ENCODE measurements at regions not wholly inside any gene's neighbourhood (a gene's known extent, or its start where the extent isn't known, plus 50 kb on each side); places are given as distances from the start of the nearest gene placed in this dataset.

GRCh38 chr14:60355768-60356167 is 106.7 kb downstream of the PPM1A start:
- POLR2A ChIA-PET: no interaction called here
- no TSS peak for BruUV-seq (replicated peaks)

GRCh38 chr14:60356386-60356785 is 107.4 kb downstream of the PPM1A start:
- no peaks in the 10 kb centered on the region for H4K20me1 ChIP-seq (replicated peaks; ENCODE audit: control insufficient read depth, extremely low read depth, insufficient read depth, low read length)
- H3K4me1 ChIP-seq (ENCODE audit: control insufficient read depth, extremely low read depth, insufficient read depth, low read length): no peaks in the 10 kb centered on the region
- H3K4me3 ChIP-seq (replicated peaks in 1 of 3; ENCODE audit: insufficient read depth in 1 of 3, low read depth in 1 of 3, low read length in 3 of 3): no peak overlapping the region
- intact Hi-C loops (cut with micrococcal nuclease) (no loop called here), dilution Hi-C loops (cut with MboI; ENCODE audit: extremely low pct_ligation_motif_present, low sequenced_read_pairs) (no loop called here)
- H2AFZ ChIP-seq (ENCODE audit: low read depth, low read length): no peak overlapping the region
- no peak overlapping the region for H3K9ac ChIP-seq (replicated peaks; ENCODE audit: extremely low read depth, insufficient read depth, low read length)
- H3K9me3 ChIP-seq (replicated peaks; ENCODE audit: control insufficient read depth, insufficient read depth, low read length): no peaks in the 10 kb centered on the region
- H3K79me2 ChIP-seq (ENCODE audit: control insufficient read depth, insufficient read depth, low read length): no peaks in the 10 kb centered on the region
- no peak overlapping the region for H3K4me2 ChIP-seq (ENCODE audit: insufficient read depth, low read length)
- POLR2A ChIA-PET: no interaction called here
- H3K36me3 ChIP-seq (ENCODE audit: control insufficient read depth in 2 of 2, extremely low read depth in 1 of 2, insufficient read depth in 2 of 2, low read length in 2 of 2): no peaks in the 10 kb centered on the region
- TF ChIP-seq EZH2 (IDR thresholded peaks at IDR 0.05; ENCODE audit: borderline replicate concordance, low read depth, low read length, severe bottlenecking) (no peak), POLR2AphosphoS5 (IDR thresholded peaks at IDR 0.05; ENCODE audit: insufficient read depth, low read depth, low read length) (no peak)
- peaks cover 11 to 24% of the 10 kb centered on the region in 2 experiments for H3K27me3 ChIP-seq (ENCODE audit: control insufficient read depth in 2 of 2, insufficient read depth in 2 of 2, low read length in 2 of 2)
- no peak for FAIRE-seq
- BruUV-seq (replicated peaks): no TSS peak
- no peak overlapping the region for H3K27ac ChIP-seq (ENCODE audit: insufficient read depth, low read depth, low read length)
- H3K9me1 ChIP-seq (replicated peaks; ENCODE audit: control insufficient read depth, extremely low read depth, insufficient read depth, low read length): no peaks in the 10 kb centered on the region
- CTCF ChIA-PET: no interaction called here
- DNase-seq (ENCODE audit: low read depth, low spot score): no peak

More at GRCh38 chr14:60355768-60356167, 106.7 kb downstream of the PPM1A start:
- peaks cover 12 to 30% of the 10 kb centered on the region in 2 experiments for H3K27me3 ChIP-seq (ENCODE audit: control insufficient read depth in 2 of 2, insufficient read depth in 2 of 2, low read length in 2 of 2)
- CTCF ChIA-PET: no interaction called here
- dilution Hi-C loops (cut with MboI; ENCODE audit: extremely low pct_ligation_motif_present, low sequenced_read_pairs): no loop called here
- H3K9ac ChIP-seq (replicated peaks; ENCODE audit: extremely low read depth, insufficient read depth, low read length): no peak overlapping the region
- no peaks in the 10 kb centered on the region for H3K9me3 ChIP-seq (replicated peaks; ENCODE audit: control insufficient read depth, insufficient read depth, low read length)
- H3K4me3 ChIP-seq (replicated peaks in 1 of 3; ENCODE audit: insufficient read depth in 1 of 3, low read depth in 1 of 3, low read length in 3 of 3): no peak overlapping the region
- FAIRE-seq (no peak), DNase-seq (ENCODE audit: low read depth, low spot score) (no peak)
- intact Hi-C loops (cut with micrococcal nuclease): no loop called here
- H3K79me2 ChIP-seq (ENCODE audit: control insufficient read depth, insufficient read depth, low read length): no peaks in the 10 kb centered on the region
- no peaks in the 10 kb centered on the region for H3K36me3 ChIP-seq (ENCODE audit: control insufficient read depth in 2 of 2, extremely low read depth in 1 of 2, insufficient read depth in 2 of 2, low read length in 2 of 2)
- no peak overlapping the region for H2AFZ ChIP-seq (ENCODE audit: low read depth, low read length)
- no peaks in the 10 kb centered on the region for H3K9me1 ChIP-seq (replicated peaks; ENCODE audit: control insufficient read depth, extremely low read depth, insufficient read depth, low read length)
- TF ChIP-seq GATA2 (IDR thresholded peaks at IDR 0.05; ENCODE audit: insufficient read depth, insufficient read length, low read depth, low read length) (no peak), POLR2A (IDR thresholded peaks at IDR 0.05; ENCODE audit: low read depth, low read length) (no peak)
- TF ChIP-seq, protein P1, sequence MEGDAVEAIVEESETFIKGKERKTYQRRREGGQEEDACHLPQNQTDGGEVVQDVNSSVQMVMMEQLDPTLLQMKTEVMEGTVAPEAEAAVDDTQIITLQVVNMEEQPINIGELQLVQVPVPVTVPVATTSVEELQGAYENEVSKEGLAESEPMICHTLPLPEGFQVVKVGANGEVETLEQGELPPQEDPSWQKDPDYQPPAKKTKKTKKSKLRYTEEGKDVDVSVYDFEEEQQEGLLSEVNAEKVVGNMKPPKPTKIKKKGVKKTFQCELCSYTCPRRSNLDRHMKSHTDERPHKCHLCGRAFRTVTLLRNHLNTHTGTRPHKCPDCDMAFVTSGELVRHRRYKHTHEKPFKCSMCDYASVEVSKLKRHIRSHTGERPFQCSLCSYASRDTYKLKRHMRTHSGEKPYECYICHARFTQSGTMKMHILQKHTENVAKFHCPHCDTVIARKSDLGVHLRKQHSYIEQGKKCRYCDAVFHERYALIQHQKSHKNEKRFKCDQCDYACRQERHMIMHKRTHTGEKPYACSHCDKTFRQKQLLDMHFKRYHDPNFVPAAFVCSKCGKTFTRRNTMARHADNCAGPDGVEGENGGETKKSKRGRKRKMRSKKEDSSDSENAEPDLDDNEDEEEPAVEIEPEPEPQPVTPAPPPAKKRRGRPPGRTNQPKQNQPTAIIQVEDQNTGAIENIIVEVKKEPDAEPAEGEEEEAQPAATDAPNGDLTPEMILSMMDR (IDR thresholded peaks at IDR 0.05; ENCODE audit: extremely low read depth in 1 of 2, insufficient read depth in 1 of 2, low read depth in 1 of 2, low read length in 2 of 2): no peak
- no peak overlapping the region for H3K4me2 ChIP-seq (ENCODE audit: insufficient read depth, low read length)
- H4K20me1 ChIP-seq (replicated peaks; ENCODE audit: control insufficient read depth, extremely low read depth, insufficient read depth, low read length): no peaks in the 10 kb centered on the region
- no peaks in the 10 kb centered on the region for H3K4me1 ChIP-seq (ENCODE audit: control insufficient read depth, extremely low read depth, insufficient read depth, low read length)
- no peak overlapping the region for H3K27ac ChIP-seq (ENCODE audit: insufficient read depth, low read depth, low read length)

Measured in endothelial cell of umbilical vein (primary cell).